Activated T-cell treated with anti-CD3 and anti-CD28 coated beads, Interleukin-2, amount 50 U/mL, for 48 hours (primary cell): ENCODE measurements at regions not wholly inside any gene's neighbourhood (a gene's known extent, or its start where the extent isn't known, plus 50 kb on each side); places are given as distances from the start of the nearest gene placed in this dataset.
"Not testable (repeated sequence)": the region's sequence is repeated elsewhere in the genome, so short reads cannot be mapped to it uniquely, and the experiment has no call there.

Experiments
- DNase-seq, 2 experiments: peaks; one replicate each; pipeline ENCODE4 v3.0.0-alpha.2; 2020

- DNase-seq = no peak
These were observed 494.3 kb downstream of the BRINP3 start for GRCh38 chr1:189983166-189983890.

- DNase-seq = no peak
These were observed 491.1 kb downstream of the BRINP3 start for GRCh38 chr1:189986516-189986915.

GRCh38 chr1:189987509-189987908 is 490.2 kb downstream of the BRINP3 start:
- no peak for DNase-seq

- DNase-seq = no peak
These were observed 484.8 kb downstream of the BRINP3 start for GRCh38 chr1:189992856-189993255.

- DNase-seq = no peak
These were observed 477.2 kb downstream of the BRINP3 start for GRCh38 chr1:190000365-190000872.

GRCh38 chr1:190001187-190001586 is 476.5 kb downstream of the BRINP3 start:
- no peak for DNase-seq

GRCh38 chr1:190003376-190003775 is 474.3 kb downstream of the BRINP3 start:
- DNase-seq = no peak

GRCh38 chr1:190011585-190011984 is 466.1 kb downstream of the BRINP3 start:
- DNase-seq = no peak

GRCh38 chr1:190019151-190019550 is 458.5 kb downstream of the BRINP3 start:
- DNase-seq = not testable (repeated sequence)

- no peak for DNase-seq
These were observed 457.9 kb downstream of the BRINP3 start for GRCh38 chr1:190019717-190020116.

- DNase-seq = no peak
These were observed 455.0 kb downstream of the BRINP3 start for GRCh38 chr1:190022709-190023108.

GRCh38 chr1:190029441-190029840 is 448.2 kb downstream of the BRINP3 start:
- DNase-seq = no peak

GRCh38 chr1:190043655-190044054 is 434.0 kb downstream of the BRINP3 start:
- no peak for DNase-seq

- DNase-seq = no peak
These were observed 431.4 kb downstream of the BRINP3 start for GRCh38 chr1:190046231-190046630.
